Neuron (in vitro differentiated cells): ENCODE measurements at regions not wholly inside any gene's neighbourhood (a gene's known extent, or its start where the extent isn't known, plus 50 kb on each side); places are given as distances from the start of the nearest gene placed in this dataset.

Experiments used
- H2AFZ ChIP-seq: one replicate; pipeline ENCODE4 v1.6.1; 2013; ENCODE audit warnings: low read depth, mild to moderate bottlenecking, inconsistent platforms, low read length, moderate library complexity
- H3K27me3 ChIP-seq: one replicate; pipeline ENCODE4 v1.6.1; 2013; ENCODE audit warnings: low read length; ENCODE audit not compliant: insufficient read depth
- H3K36me3 ChIP-seq: one replicate; pipeline ENCODE4 v1.6.1; 2013; ENCODE audit warnings: low read length; ENCODE audit not compliant: insufficient read depth
- H3K4me1 ChIP-seq: one replicate; pipeline ENCODE4 v1.6.1; 2013; ENCODE audit warnings: low read length; ENCODE audit not compliant: insufficient read depth
- H3K4me3 ChIP-seq: 2 replicates; pipeline ENCODE4 v1.5.1; 2013; ENCODE audit warnings: mild to moderate bottlenecking, low read length, moderate library complexity
- H3K9me3 ChIP-seq: one replicate; pipeline ENCODE4 v1.6.1; 2013; ENCODE audit warnings: low read length

DNA sequence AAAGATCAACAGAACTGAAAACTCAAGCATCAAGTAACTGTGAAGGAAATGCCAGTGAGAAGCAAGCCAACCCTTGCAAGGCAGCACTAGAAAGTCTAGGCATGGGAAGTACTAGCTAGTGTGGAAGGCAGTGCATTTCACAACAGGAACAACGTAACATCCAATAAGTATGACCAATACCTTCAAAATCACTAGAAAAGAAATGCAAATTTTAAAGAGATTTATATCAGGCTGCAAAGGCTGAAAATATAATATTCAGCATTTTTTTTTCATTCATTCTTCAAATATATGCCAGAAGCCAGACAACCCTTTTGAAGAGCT is 121.9 kb downstream of the DLEU7 start:
- Histone ChIP-seq H3K27me3 (no peaks in the 10 kb centered on the region), H3K36me3 (no peaks in the 10 kb centered on the region), H2AFZ (no peak overlapping the region), H3K4me1 (no peaks in the 10 kb centered on the region), H3K9me3 (no peaks in the 10 kb centered on the region), H3K4me3 (no peak overlapping the region)

DNA sequence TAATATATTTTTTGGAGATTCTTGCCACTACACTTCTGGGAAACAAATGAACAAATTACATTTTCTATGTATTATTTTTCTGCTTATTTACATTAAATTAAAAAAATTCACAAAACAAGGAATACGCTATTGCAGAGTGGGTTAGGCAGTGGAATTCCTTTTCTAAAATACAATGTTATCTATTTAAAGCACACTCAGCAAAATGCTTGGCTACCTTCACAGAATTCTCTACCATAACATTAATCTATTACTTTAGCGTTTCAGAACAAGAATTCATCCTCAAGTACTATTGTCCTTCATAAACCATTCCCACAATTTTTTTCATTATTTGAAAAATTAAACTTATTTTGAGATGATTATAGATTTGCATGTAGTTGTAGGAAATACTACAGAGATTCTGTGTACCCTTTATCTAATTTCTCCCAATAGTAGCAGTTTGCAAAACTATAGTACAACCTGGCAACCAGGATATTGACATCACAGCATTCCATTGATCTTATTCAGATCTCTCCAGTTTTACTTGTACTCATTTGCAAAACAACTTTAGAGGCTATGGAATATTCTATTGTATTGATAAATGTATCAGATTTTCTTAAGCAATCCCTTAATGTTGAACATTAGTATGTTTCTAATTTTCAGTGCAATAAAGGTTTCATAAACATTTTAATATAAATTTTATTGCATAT is 120.9 kb downstream of the DLEU7 start:
- no peaks in the 10 kb centered on the region for H3K36me3 ChIP-seq
- H3K4me1 ChIP-seq, result no peaks in the 10 kb centered on the region
- no peaks in the 10 kb centered on the region for H3K27me3 ChIP-seq
- no peak overlapping the region for H2AFZ ChIP-seq
- no peak overlapping the region for H3K4me3 ChIP-seq
- H3K9me3 ChIP-seq, result no peaks in the 10 kb centered on the region

DNA sequence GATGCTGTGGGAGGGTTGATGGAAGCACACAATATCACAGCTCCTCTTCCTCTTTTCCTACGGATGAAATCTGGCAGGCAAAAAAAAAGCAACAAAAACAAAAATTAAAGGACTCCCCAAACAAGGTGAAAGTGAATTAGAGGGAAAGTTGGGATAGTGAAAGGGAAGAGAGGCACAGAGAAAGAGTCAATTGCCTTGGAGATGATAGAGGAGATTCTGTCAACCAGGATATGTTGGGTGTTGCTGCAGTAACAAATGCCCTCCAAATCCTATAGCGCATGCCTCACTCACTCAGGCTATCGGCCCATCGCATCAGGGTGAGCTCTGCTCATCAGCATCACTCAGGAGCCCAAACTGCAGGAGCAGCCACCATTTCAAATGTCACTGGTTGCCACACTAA is 119.1 kb downstream of the DLEU7 start:
- H3K4me1 ChIP-seq, result no peaks in the 10 kb centered on the region
- no peak overlapping the region for H3K4me3 ChIP-seq
- H3K36me3 ChIP-seq, result no peaks in the 10 kb centered on the region
- H3K9me3 ChIP-seq, result no peaks in the 10 kb centered on the region
- H3K27me3 ChIP-seq, result no peaks in the 10 kb centered on the region
- H2AFZ ChIP-seq, result no peak overlapping the region

DNA sequence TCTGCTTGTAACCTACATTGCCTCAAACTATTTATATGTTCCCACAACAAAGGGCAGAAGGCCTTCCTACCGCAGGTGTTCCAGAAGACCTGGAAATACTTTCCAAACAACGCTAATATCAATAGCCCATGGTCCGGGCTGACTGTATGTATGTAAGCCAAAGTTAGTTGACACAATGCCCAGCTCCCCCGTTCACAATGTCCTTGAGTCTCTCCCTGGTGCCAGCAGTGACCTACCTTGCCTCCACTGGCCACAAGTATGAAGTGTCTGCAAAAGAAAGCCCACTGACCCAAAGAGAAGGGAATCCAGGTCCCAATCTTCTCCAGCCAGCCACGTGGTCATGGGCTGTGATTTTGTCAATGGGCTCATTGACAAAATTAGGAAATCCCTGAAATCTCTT is 118.6 kb downstream of the DLEU7 start:
- Histone ChIP-seq H3K27me3 (no peaks in the 10 kb centered on the region), H2AFZ (no peak overlapping the region), H3K36me3 (no peaks in the 10 kb centered on the region), H3K4me1 (no peaks in the 10 kb centered on the region), H3K9me3 (no peaks in the 10 kb centered on the region), H3K4me3 (no peak overlapping the region)

GRCh38 chr13:50726164-50726563 is 117.3 kb downstream of the DLEU7 start:
- H3K4me1 ChIP-seq, result peaks cover 1% of the 10 kb centered on the region
- no peaks in the 10 kb centered on the region for H3K36me3 ChIP-seq
- H3K9me3 ChIP-seq, result peaks cover 6% of the 10 kb centered on the region
- H3K4me3 ChIP-seq, result no peak overlapping the region
- no peak overlapping the region for H2AFZ ChIP-seq
- H3K27me3 ChIP-seq, result no peaks in the 10 kb centered on the region

- Histone ChIP-seq H3K4me1 (peaks cover 8% of the 10 kb centered on the region), H3K27me3 (no peaks in the 10 kb centered on the region), H2AFZ (no peak overlapping the region), H3K4me3 (no peak overlapping the region), H3K36me3 (no peaks in the 10 kb centered on the region), H3K9me3 (peaks cover 6% of the 10 kb centered on the region)
Measured at GRCh38 chr13:50729177-50729576, 114.3 kb downstream of the DLEU7 start.

DNA sequence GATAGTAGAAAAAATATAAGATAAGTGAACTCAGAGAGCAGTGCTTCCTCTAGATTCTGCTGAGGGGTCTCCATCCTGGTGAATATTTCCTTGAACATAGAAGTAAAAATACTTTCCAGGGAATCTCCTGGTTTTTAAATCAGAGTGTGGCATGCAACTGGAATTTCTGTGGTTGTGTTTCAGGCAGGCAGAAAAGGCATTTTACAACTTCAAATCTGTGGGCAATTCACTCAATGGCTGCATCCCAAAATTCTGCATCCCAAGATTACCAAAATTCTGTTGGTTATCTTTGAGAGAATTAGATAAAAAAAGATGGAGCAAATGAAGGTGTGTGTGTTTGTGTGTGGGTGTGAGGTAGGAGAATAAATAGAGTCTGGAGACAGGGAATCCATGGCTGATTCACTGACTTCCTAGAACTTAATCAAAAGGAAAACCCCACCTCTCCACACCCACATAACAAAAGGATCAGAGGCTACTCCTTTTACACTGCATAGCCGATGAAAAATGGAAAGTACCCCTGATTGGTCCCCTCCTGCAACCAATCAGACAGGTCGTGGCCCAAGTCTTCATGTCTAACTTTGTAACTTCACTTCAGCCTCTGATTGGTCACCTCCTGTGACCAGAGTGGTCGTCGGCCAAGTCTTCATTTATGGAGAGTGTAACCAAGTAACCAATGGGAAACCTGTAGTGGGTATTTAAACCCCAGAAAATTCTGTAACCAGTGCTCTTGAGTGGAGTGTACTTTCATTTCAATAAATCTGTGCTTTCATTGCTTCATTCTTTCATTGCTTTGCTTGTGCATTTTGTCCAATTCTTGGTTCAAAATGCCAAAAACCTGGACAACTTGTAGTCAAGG is 112.8 kb downstream of the DLEU7 start:
- peaks cover 6% of the 10 kb centered on the region for H3K9me3 ChIP-seq
- peaks cover 8% of the 10 kb centered on the region for H3K4me1 ChIP-seq
- no peaks in the 10 kb centered on the region for H3K36me3 ChIP-seq
- peak overlapping the region; percentile 74 for H2AFZ ChIP-seq
- no peaks in the 10 kb centered on the region for H3K27me3 ChIP-seq
- H3K4me3 ChIP-seq, result no peak overlapping the region

GRCh38 chr13:50731400-50731799 is 112.1 kb downstream of the DLEU7 start:
- Histone ChIP-seq H2AFZ (peak overlapping the region; percentile 74), H3K36me3 (no peaks in the 10 kb centered on the region), H3K4me1 (peaks cover 8% of the 10 kb centered on the region), H3K4me3 (no peak overlapping the region), H3K9me3 (peaks cover 6% of the 10 kb centered on the region), H3K27me3 (no peaks in the 10 kb centered on the region)

DNA sequence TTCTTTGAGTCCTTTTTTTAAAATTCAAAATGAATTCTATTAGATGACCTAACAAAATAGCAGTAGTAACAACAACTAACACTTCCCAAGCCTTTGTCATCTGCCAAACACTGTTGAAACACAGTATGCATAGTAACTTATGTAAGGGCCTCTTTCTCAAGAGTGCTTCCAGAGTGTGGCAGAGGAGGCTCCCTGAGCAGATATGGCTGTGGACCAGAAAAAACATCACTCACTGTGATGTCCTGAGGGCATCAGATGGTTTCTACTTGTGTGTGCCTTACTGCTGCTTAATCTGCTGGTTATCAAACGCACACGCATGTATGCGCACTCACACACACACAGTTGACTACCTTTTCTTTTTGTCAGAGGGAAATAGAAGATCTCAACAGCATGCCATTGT is 110.8 kb downstream of the DLEU7 start:
- no peaks in the 10 kb centered on the region for H3K27me3 ChIP-seq
- no peak overlapping the region for H2AFZ ChIP-seq
- H3K36me3 ChIP-seq, result no peaks in the 10 kb centered on the region
- peaks cover 6% of the 10 kb centered on the region for H3K9me3 ChIP-seq
- peaks cover 8% of the 10 kb centered on the region for H3K4me1 ChIP-seq
- H3K4me3 ChIP-seq, result no peak overlapping the region

DNA sequence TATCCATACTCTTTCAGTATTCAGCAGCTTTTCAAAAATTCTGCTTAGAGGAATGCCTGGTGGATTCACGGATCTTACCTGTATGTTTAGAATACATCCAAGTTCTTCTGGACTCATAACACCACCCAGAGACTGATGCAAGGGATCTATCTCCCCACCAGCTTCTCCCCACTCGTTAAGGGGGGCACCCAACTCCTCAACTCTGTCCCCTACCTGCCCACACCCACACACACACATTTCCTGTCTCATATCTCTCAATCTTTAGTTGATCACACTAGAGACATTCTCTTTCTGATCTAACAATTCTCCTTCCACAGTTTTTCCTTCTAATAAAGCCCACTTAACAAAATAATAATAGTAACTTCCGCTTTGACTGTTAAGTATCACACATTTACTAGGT is 110.1 kb downstream of the DLEU7 start:
- H3K9me3 ChIP-seq, result peaks cover 6% of the 10 kb centered on the region
- no peaks in the 10 kb centered on the region for H3K27me3 ChIP-seq
- H3K4me3 ChIP-seq, result no peak overlapping the region
- H3K36me3 ChIP-seq, result no peaks in the 10 kb centered on the region
- H2AFZ ChIP-seq, result no peak overlapping the region
- H3K4me1 ChIP-seq, result peaks cover 8% of the 10 kb centered on the region

DNA sequence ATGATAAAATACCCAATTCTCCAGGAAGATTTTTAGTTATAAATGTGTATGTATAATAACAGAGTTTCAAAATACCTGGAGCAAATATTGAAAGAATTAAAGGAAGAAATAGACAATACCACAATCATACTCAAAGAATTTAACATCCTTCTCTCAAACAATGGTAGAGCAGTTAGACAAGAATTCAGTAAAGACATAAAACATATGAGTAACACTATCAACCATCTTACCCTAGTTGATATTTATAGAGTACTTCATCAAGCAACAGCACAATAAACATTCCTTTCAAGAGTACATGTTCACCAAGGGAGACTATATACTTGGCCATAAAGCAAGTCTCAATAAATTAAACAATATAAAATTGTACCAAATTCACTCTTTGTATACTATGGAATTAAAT is 108.4 kb downstream of the DLEU7 start:
- H3K4me1 ChIP-seq, result peaks cover 9% of the 10 kb centered on the region
- H3K9me3 ChIP-seq, result peaks cover 5% of the 10 kb centered on the region
- H3K27me3 ChIP-seq, result no peaks in the 10 kb centered on the region
- no peaks in the 10 kb centered on the region for H3K36me3 ChIP-seq
- no peak overlapping the region for H2AFZ ChIP-seq
- no peak overlapping the region for H3K4me3 ChIP-seq

DNA sequence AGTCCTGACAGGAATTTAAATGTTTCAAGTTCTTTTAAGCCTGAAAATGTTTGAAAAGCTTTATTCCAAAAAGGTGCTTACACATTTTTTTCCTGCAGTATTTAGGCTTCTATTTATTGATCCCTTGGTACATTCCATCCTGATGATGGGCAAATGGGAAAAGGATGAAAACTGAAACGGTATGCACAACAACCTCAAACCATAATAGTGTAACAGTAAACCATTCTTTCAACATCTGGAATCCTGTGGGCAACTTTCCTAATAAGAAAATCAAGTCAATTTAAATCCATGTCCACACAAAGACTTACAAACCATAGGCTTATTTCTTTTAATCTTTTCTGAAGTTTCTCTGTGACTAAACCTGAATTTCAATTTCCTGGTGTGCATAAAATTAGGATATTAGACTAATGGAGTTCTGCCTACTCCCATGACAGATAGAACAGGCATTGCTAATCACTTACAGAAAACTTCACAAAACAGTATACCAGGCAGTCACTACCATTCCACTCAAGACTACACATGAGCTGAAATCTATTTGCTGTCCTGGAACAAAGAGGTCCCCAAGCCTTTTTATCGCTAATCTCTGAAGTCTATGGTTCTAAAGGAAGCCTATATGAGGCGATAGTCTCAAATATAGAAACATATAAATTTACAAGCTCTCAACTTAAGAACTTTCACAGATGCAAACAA is 103.3 kb downstream of the DLEU7 start:
- H3K9me3 ChIP-seq, result no peaks in the 10 kb centered on the region
- H3K4me3 ChIP-seq, result no peak overlapping the region
- H3K27me3 ChIP-seq, result no peaks in the 10 kb centered on the region
- no peaks in the 10 kb centered on the region for H3K36me3 ChIP-seq
- H2AFZ ChIP-seq, result no peak overlapping the region
- H3K4me1 ChIP-seq, result peaks cover 1% of the 10 kb centered on the region

DNA sequence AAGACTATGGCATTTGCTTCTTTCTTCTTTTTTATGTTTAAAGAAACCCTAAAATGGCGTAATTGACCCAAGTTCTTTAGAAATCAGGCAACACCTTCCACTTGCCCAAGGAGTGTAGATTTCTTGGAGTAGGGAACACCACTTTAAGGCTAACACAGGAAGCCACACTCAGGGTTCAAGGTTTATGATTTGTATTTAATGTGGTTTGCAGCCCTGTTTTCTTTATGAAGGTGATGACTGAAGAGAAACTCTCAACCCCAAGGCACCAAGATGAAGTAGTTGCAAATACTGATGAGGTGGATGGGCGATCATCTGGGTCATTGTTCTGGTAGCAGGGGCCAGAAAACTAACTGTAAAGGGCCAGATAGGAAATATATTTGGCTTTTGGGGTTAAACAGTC is 101.1 kb downstream of the DLEU7 start:
- Histone ChIP-seq H3K9me3 (no peaks in the 10 kb centered on the region), H3K4me1 (peaks cover 2% of the 10 kb centered on the region), H2AFZ (no peak overlapping the region), H3K27me3 (no peaks in the 10 kb centered on the region), H3K36me3 (no peaks in the 10 kb centered on the region), H3K4me3 (no peak overlapping the region)
